ENCODE measurements at regions not wholly inside any gene's neighbourhood (a gene's known extent, or its start where the extent isn't known, plus 50 kb on each side); places are given as distances from the start of the nearest gene placed in this dataset.

- no peak for TF ChIP-seq CTCF (IDR thresholded peaks at IDR 0.05; ENCODE audit: control insufficient read depth, extremely low read depth, insufficient read depth)
- H3K4me3 ChIP-seq (ENCODE audit: low read depth, low read length), result no peak overlapping the region
Measured at GRCh38 chr4:149141391-149141790, 674.3 kb downstream of the IQCM start.

GRCh38 chr4:149140841-149141240 is 674.8 kb downstream of the IQCM start:
- no peak for TF ChIP-seq CTCF (IDR thresholded peaks at IDR 0.05; ENCODE audit: control insufficient read depth, extremely low read depth, insufficient read depth)
- DNase-seq (ENCODE audit: low read depth), result peak; percentile 84
- H3K4me3 ChIP-seq (ENCODE audit: low read depth, low read length), result no peak overlapping the region

More at GRCh38 chr4:149141391-149141790, 674.3 kb downstream of the IQCM start:
- DNase-seq (ENCODE audit: low read depth), result no peak

- DNase-seq (ENCODE audit: low read depth), result no peak
- H3K4me3 ChIP-seq (ENCODE audit: low read depth, low read length), result no peak overlapping the region
- TF ChIP-seq CTCF (IDR thresholded peaks at IDR 0.05; ENCODE audit: control insufficient read depth, extremely low read depth, insufficient read depth), result no peak
Measured at GRCh38 chr4:149136951-149137620, 678.6 kb downstream of the IQCM start.

- DNase-seq (ENCODE audit: low read depth), result no peak
- no peak overlapping the region for H3K4me3 ChIP-seq (ENCODE audit: low read depth, low read length)
- TF ChIP-seq CTCF (IDR thresholded peaks at IDR 0.05; ENCODE audit: control insufficient read depth, extremely low read depth, insufficient read depth), result no peak
Measured at GRCh38 chr4:149135062-149135461, 680.6 kb downstream of the IQCM start.

- H3K4me3 ChIP-seq (ENCODE audit: low read depth, low read length), result no peak overlapping the region
- DNase-seq (ENCODE audit: low read depth), result no peak
Measured at GRCh38 chr4:149121023-149121404, 678.8 kb upstream of the NR3C2 start.

GRCh38 chr4:149120331-149121022 is 678.3 kb upstream of the NR3C2 start:
- TF ChIP-seq CTCF (IDR thresholded peaks at IDR 0.05; ENCODE audit: control insufficient read depth, extremely low read depth, insufficient read depth), result no peak
- H3K4me3 ChIP-seq (ENCODE audit: low read depth, low read length), result no peak overlapping the region
- DNase-seq (ENCODE audit: low read depth), result no peak

More at GRCh38 chr4:149121023-149121404, 678.8 kb upstream of the NR3C2 start:
- no peak for TF ChIP-seq CTCF (IDR thresholded peaks at IDR 0.05; ENCODE audit: control insufficient read depth, extremely low read depth, insufficient read depth)

Data from LNCaP clone FGC (cell line).